Keratinocyte (primary cell): ENCODE measurements at regions not wholly inside any gene's neighbourhood (a gene's known extent, or its start where the extent isn't known, plus 50 kb on each side); places are given as distances from the start of the nearest gene placed in this dataset.

Experiments
- DNase-seq: peaks from one replicate; pipeline ENCODE4 v3.0.0-alpha.2; 2011; ENCODE audit warnings: low read depth, missing footprints, low spot score
- FAIRE-seq: peaks from 2 replicates; lab custom pipeline; 2011; peaks lifted over from hg19 to GRCh38; lab: Jason Lieb, UNC
- H2AFZ ChIP-seq: 2 replicates; pipeline ENCODE4 v1.6.0; 2012; ENCODE audit warnings: low read length, control low read depth, inconsistent platforms; ENCODE audit not compliant: control insufficient read depth
- H3K27ac ChIP-seq: 2 replicates; pipeline ENCODE4 v1.5.1; 2011; ENCODE audit warnings: low read length; ENCODE audit not compliant: control insufficient read depth, insufficient read depth
- H3K27me3 ChIP-seq: 3 replicates; pipeline ENCODE4 v1.6.0; 2011; ENCODE audit warnings: low read length; ENCODE audit not compliant: control insufficient read depth, insufficient read depth; ENCODE audit errors: extremely low read depth
- H3K36me3 ChIP-seq, 2 experiments: 2 replicates in 1 of 2; 3 replicates in 1 of 2; pipeline ENCODE4 v1.5.1; 2011; ENCODE audit warnings: low read length in 2 of 2, mild to moderate bottlenecking in 1 of 2; ENCODE audit not compliant: control insufficient read depth in 2 of 2, insufficient read depth in 2 of 2; ENCODE audit errors: extremely low read depth in 1 of 2
- H3K4me1 ChIP-seq: 3 replicates; pipeline ENCODE4 v1.5.1; 2011; ENCODE audit warnings: low read length; ENCODE audit not compliant: control insufficient read depth, insufficient read depth; ENCODE audit errors: extremely low read depth
- H3K4me2 ChIP-seq: 3 replicates; pipeline ENCODE4 v1.6.0; 2011; ENCODE audit warnings: low read depth, low read length; ENCODE audit not compliant: control insufficient read depth, insufficient read depth; ENCODE audit errors: extremely low read depth
- H3K4me3 ChIP-seq, 3 experiments: fragments of 200-600 bp in 1 of 3; sonication (generic) in 1 of 3; 2 replicates in 2 of 3; 3 replicates in 1 of 3; pipeline ENCODE4 v1.5.1; 2011 to 2016; ENCODE audit warnings: low read length in 3 of 3, mild to moderate bottlenecking in 3 of 3, control low read depth in 2 of 3, inconsistent platforms in 1 of 3, low read depth in 1 of 3, mixed read lengths in 1 of 3, mixed run types in 1 of 3, moderate library complexity in 1 of 3; ENCODE audit not compliant: control insufficient read depth in 2 of 3, insufficient read depth in 2 of 3; ENCODE audit errors: extremely low read depth in 1 of 3
- H3K79me2 ChIP-seq: 2 replicates; pipeline ENCODE4 v1.6.0; 2012; ENCODE audit warnings: low read length; ENCODE audit not compliant: control insufficient read depth, insufficient read depth
- H3K9ac ChIP-seq: 3 replicates; pipeline ENCODE4 v1.6.0; 2011; ENCODE audit warnings: low read length; ENCODE audit not compliant: control insufficient read depth, insufficient read depth; ENCODE audit errors: extremely low read depth
- H3K9me1 ChIP-seq: 3 replicates; pipeline ENCODE4 v1.6.0; 2011; ENCODE audit warnings: low read length; ENCODE audit not compliant: control insufficient read depth, insufficient read depth; ENCODE audit errors: extremely low read depth
- H3K9me3 ChIP-seq: 2 replicates; pipeline ENCODE4 v1.5.1; 2012; ENCODE audit warnings: low read depth, low read length; ENCODE audit not compliant: control insufficient read depth
- H4K20me1 ChIP-seq: 3 replicates; pipeline ENCODE4 v1.6.0; 2011; ENCODE audit warnings: low read length; ENCODE audit not compliant: control insufficient read depth, insufficient read depth; ENCODE audit errors: extremely low read depth
- CTCF ChIP-seq, 3 experiments: IDR thresholded peaks in 1 of 3; conservative IDR thresholded peaks in 1 of 3; optimal IDR thresholded peaks in 1 of 3; 2 replicates in 2 of 3; 3 replicates in 1 of 3; pipeline versions ENCODE3 to v1.5.1; 2011; ENCODE audit warnings: low read length in 3 of 3, mild to moderate bottlenecking in 3 of 3, moderate library complexity in 2 of 3, control low read depth in 1 of 3, inconsistent platforms in 1 of 3; ENCODE audit not compliant: insufficient read depth in 2 of 3; ENCODE audit errors: extremely low read depth in 1 of 3
- EZH2 ChIP-seq: IDR thresholded peaks from one replicate; pipeline ENCODE4 v1.6.1; 2012; ENCODE audit warnings: inconsistent platforms, mild to moderate bottlenecking, low read length, moderate library complexity
- dilution Hi-C: fragments of 300-500 bp; cut with MboI; formaldehyde crosslinking; loops from one replicate; pipeline ENCODE4 v1.7.0; 2020; ENCODE audit warnings: low sequenced_read_pairs; ENCODE audit not compliant: extremely low pct_ligation_motif_present

DNA sequence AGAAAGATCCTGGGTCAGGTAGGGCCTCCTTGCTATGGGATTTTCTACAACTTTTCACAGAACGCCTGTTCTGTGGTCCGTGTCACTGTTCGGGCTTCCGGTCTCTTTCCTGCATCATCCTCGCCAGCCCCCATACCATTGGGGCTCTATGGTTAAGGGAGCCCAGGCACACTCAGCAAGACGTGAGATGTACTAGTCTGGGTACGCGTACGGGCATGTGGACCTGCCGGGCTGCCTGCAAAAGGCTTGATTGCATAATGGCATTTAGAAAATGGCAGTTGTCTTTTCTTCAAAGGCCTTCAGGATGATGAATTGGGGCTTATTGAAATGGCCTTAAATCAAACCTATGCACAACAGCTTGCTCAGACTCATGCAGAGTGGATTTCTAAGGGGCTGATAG is 86.7 kb downstream of the CNGA2 start:
- Histone ChIP-seq H3K9ac (no peak overlapping the region), H3K36me3 (no peaks in the 10 kb centered on the region), H3K27me3 (no peaks in the 10 kb centered on the region), H3K4me1 (no peaks in the 10 kb centered on the region), H3K4me2 (no peak overlapping the region), H2AFZ (no peak overlapping the region), H3K9me3 (no peaks in the 10 kb centered on the region), H3K9me1 (no peaks in the 10 kb centered on the region), H3K27ac (no peak overlapping the region), H3K79me2 (no peaks in the 10 kb centered on the region), H4K20me1 (no peaks in the 10 kb centered on the region), H3K4me3 (no peak overlapping the region)
- dilution Hi-C loops, result no loop called here
- no peak for DNase-seq
- no peak for FAIRE-seq
- TF ChIP-seq EZH2 (no peak), CTCF (optimal IDR thresholded peaks at IDR 0.05 in 1 of 3, IDR thresholded peaks at IDR 0.05 in 1 of 3, conservative IDR thresholded peaks at IDR 0.05 in 1 of 3; ENCODE audit: extremely low read depth in 1 of 3, insufficient read depth in 2 of 3, low read length in 3 of 3) (no peak)

GRCh38 chrX:151825007-151825406 is 87.7 kb upstream of the MAGEA4 start:
- Histone ChIP-seq H3K79me2 (no peaks in the 10 kb centered on the region), H2AFZ (no peak overlapping the region), H4K20me1 (no peaks in the 10 kb centered on the region), H3K4me2 (no peak overlapping the region), H3K9me1 (no peaks in the 10 kb centered on the region), H3K4me3 (no peak overlapping the region), H3K27ac (no peak overlapping the region), H3K27me3 (no peaks in the 10 kb centered on the region), H3K36me3 (no peaks in the 10 kb centered on the region), H3K9ac (no peak overlapping the region), H3K9me3 (no peaks in the 10 kb centered on the region), H3K4me1 (no peaks in the 10 kb centered on the region)
- DNase-seq, result no peak
- FAIRE-seq, result no peak
- dilution Hi-C loops, result no loop called here
- no peak for TF ChIP-seq EZH2
- no peak for TF ChIP-seq CTCF (optimal IDR thresholded peaks at IDR 0.05 in 1 of 3, IDR thresholded peaks at IDR 0.05 in 1 of 3, conservative IDR thresholded peaks at IDR 0.05 in 1 of 3; ENCODE audit: extremely low read depth in 1 of 3, insufficient read depth in 2 of 3, low read length in 3 of 3)
